ENCODE measurements at regions not wholly inside any gene's neighbourhood (a gene's known extent, or its start where the extent isn't known, plus 50 kb on each side); places are given as distances from the start of the nearest gene placed in this dataset.

- TF ChIP-seq POLR2AphosphoS5 (IDR thresholded peaks at IDR 0.05) (no peak), EP300 (IDR thresholded peaks at IDR 0.05) (no peak)
Measured at GRCh38 chr2:194383401-194383800, 1273.6 kb upstream of the SLC39A10 start.

All from stomach (tissue), 4 donors.